Neural progenitor cell (in vitro differentiated cells): ENCODE measurements at regions not wholly inside any gene's neighbourhood (a gene's known extent, or its start where the extent isn't known, plus 50 kb on each side); places are given as distances from the start of the nearest gene placed in this dataset.

ENCODE experiments used
- DNase-seq: peaks from one replicate; pipeline ENCODE4 v3.0.0-alpha.2; 2016; ENCODE audit warnings: low spot score
- H2AFZ ChIP-seq: fragments of 200-600 bp; sonication (generic); replicated peaks from 2 replicates; pipeline ENCODE4 v1.6.1; 2016; ENCODE audit warnings: antibody characterized with exemption
- H3F3A ChIP-seq: fragments of 200-600 bp; sonication (generic); 2 replicates; pipeline ENCODE4 v1.6.1; 2016; ENCODE audit warnings: antibody characterized with exemption, low read depth
- H3K27ac ChIP-seq: fragments of 200-600 bp; sonication (generic); 2 replicates; pipeline ENCODE4 v1.5.1; 2016; ENCODE audit warnings: mild to moderate bottlenecking
- H3K27me3 ChIP-seq: fragments of 200-600 bp; sonication (generic); 2 replicates; pipeline ENCODE4 v1.6.1; 2016; ENCODE audit warnings: mild to moderate bottlenecking, moderate library complexity
- H3K36me3 ChIP-seq: fragments of 200-600 bp; sonication (generic); 2 replicates; pipeline ENCODE4 v1.5.1; 2016
- H3K4me1 ChIP-seq: fragments of 200-600 bp; sonication (generic); 2 replicates; pipeline ENCODE4 v1.6.1; 2016; ENCODE audit warnings: mixed run types
- H3K4me2 ChIP-seq: fragments of 200-600 bp; sonication (generic); 2 replicates; pipeline ENCODE4 v1.6.1; 2016
- H3K4me3 ChIP-seq: fragments of 200-600 bp; sonication (generic); 2 replicates; pipeline ENCODE4 v1.5.1; 2016
- H3K79me2 ChIP-seq: fragments of 200-600 bp; sonication (generic); 2 replicates; pipeline ENCODE4 v1.6.1; 2016; ENCODE audit warnings: low read depth
- H3K9ac ChIP-seq: fragments of 200-600 bp; sonication (generic); 2 replicates; pipeline ENCODE4 v1.6.1; 2016
- H3K9me3 ChIP-seq: fragments of 200-600 bp; sonication (generic); 2 replicates; pipeline ENCODE4 v1.5.1; 2016; ENCODE audit warnings: low read depth
- H4K20me1 ChIP-seq: fragments of 200-600 bp; sonication (generic); 2 replicates; pipeline ENCODE4 v1.6.1; 2016; ENCODE audit warnings: low read depth
- H3K27ac Mint-ChIP-seq: 3 replicates; pipeline ENCODE4 v1.8.0; 2021; ENCODE audit warnings: mixed read lengths
- H3K27me3 Mint-ChIP-seq: 2 replicates; pipeline ENCODE4 v1.8.0; 2022; ENCODE audit warnings: low read depth, mild to moderate bottlenecking, inconsistent platforms, moderate library complexity, mixed read lengths; ENCODE audit not compliant: insufficient read depth
- H3K36me3 Mint-ChIP-seq: 3 replicates; pipeline ENCODE4 v1.8.0; 2021; ENCODE audit warnings: mixed read lengths
- H3K4me1 Mint-ChIP-seq: 3 replicates; pipeline ENCODE4 v1.8.0; 2021; ENCODE audit warnings: mixed read lengths
- H3K4me3 Mint-ChIP-seq: 3 replicates; pipeline ENCODE4 v1.8.0; 2021; ENCODE audit warnings: mild to moderate bottlenecking, moderate library complexity, mixed read lengths
- H3K9me3 Mint-ChIP-seq: 3 replicates; pipeline ENCODE4 v1.8.0; 2020; ENCODE audit warnings: mixed read lengths
- EZH2 ChIP-seq: fragments of 200-600 bp; sonication (generic); IDR thresholded peaks from 2 replicates; pipeline ENCODE4 v1.6.1; 2017; ENCODE audit warnings: antibody characterized with exemption, mild to moderate bottlenecking, moderate library complexity
- EZH2phosphoT487 ChIP-seq: fragments of 200-600 bp; sonication (generic); IDR thresholded peaks from 2 replicates; pipeline ENCODE4 v1.6.1; 2017; ENCODE audit warnings: antibody characterized with exemption
- TF ChIP-seq, protein P1 (sequence below): fragments of 200-600 bp; sonication (generic); IDR thresholded peaks from 2 replicates; pipeline ENCODE4 v1.5.1; 2017; ENCODE audit warnings: antibody characterized with exemption, mild to moderate bottlenecking

GRCh38 chr11:25396847-25397246 lies 900.0 kb downstream of the LUZP2 start:
- TF ChIP-seq, protein P1, sequence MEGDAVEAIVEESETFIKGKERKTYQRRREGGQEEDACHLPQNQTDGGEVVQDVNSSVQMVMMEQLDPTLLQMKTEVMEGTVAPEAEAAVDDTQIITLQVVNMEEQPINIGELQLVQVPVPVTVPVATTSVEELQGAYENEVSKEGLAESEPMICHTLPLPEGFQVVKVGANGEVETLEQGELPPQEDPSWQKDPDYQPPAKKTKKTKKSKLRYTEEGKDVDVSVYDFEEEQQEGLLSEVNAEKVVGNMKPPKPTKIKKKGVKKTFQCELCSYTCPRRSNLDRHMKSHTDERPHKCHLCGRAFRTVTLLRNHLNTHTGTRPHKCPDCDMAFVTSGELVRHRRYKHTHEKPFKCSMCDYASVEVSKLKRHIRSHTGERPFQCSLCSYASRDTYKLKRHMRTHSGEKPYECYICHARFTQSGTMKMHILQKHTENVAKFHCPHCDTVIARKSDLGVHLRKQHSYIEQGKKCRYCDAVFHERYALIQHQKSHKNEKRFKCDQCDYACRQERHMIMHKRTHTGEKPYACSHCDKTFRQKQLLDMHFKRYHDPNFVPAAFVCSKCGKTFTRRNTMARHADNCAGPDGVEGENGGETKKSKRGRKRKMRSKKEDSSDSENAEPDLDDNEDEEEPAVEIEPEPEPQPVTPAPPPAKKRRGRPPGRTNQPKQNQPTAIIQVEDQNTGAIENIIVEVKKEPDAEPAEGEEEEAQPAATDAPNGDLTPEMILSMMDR, result no peak
- TF ChIP-seq EZH2, result no peak
- TF ChIP-seq EZH2phosphoT487, result no peak
- Mint-ChIP-seq H3K27me3 (no peaks in the 10 kb centered on the region), H3K4me3 (no peak overlapping the region)

GRCh38 chr11:25408146-25408545 lies 911.3 kb downstream of the LUZP2 start:
- DNase-seq, result no peak
- Histone ChIP-seq H3K36me3 (no peaks in the 10 kb centered on the region), H3K79me2 (no peaks in the 10 kb centered on the region), H3K4me2 (no peak overlapping the region), H3K27ac (no peak overlapping the region), H3K4me3 (no peak overlapping the region), H3K9me3 (no peaks in the 10 kb centered on the region), H4K20me1 (no peaks in the 10 kb centered on the region), H3K27me3 (no peaks in the 10 kb centered on the region), H3K4me1 (no peaks in the 10 kb centered on the region), H2AFZ (no peak overlapping the region), H3K9ac (no peak overlapping the region), H3F3A (no peaks in the 10 kb centered on the region)
- H3K4me1 Mint-ChIP-seq, result no peaks in the 10 kb centered on the region
- H3K4me3 Mint-ChIP-seq, result no peak overlapping the region
- no peaks in the 10 kb centered on the region for H3K27me3 Mint-ChIP-seq
- H3K27ac Mint-ChIP-seq, result no peak overlapping the region
- TF ChIP-seq EZH2 (no peak), EZH2phosphoT487 (no peak)
- TF ChIP-seq, protein P1, result no peak
- H3K9me3 Mint-ChIP-seq, result no peaks in the 10 kb centered on the region
- H3K36me3 Mint-ChIP-seq, result no peaks in the 10 kb centered on the region

More at GRCh38 chr11:25396847-25397246, 900.0 kb downstream of the LUZP2 start:
- Histone ChIP-seq H4K20me1 (no peaks in the 10 kb centered on the region), H3K27me3 (no peaks in the 10 kb centered on the region), H3K36me3 (no peaks in the 10 kb centered on the region), H3K9me3 (no peaks in the 10 kb centered on the region), H3K4me2 (no peak overlapping the region), H3F3A (no peaks in the 10 kb centered on the region), H3K79me2 (no peaks in the 10 kb centered on the region), H2AFZ (no peak overlapping the region), H3K27ac (no peak overlapping the region), H3K9ac (no peak overlapping the region), H3K4me3 (no peak overlapping the region), H3K4me1 (no peaks in the 10 kb centered on the region)
- no peaks in the 10 kb centered on the region for H3K36me3 Mint-ChIP-seq
- no peaks in the 10 kb centered on the region for H3K9me3 Mint-ChIP-seq
- no peak overlapping the region for H3K27ac Mint-ChIP-seq
- no peak for DNase-seq
- no peaks in the 10 kb centered on the region for H3K4me1 Mint-ChIP-seq

GRCh38 chr11:25415793-25416192 lies 916.1 kb upstream of the ANO3 start:
- Histone ChIP-seq H3K4me1 (no peaks in the 10 kb centered on the region), H3K79me2 (no peaks in the 10 kb centered on the region), H3F3A (no peaks in the 10 kb centered on the region), H3K36me3 (no peaks in the 10 kb centered on the region), H3K27ac (no peak overlapping the region), H3K9ac (no peak overlapping the region), H3K4me3 (no peak overlapping the region), H3K9me3 (no peaks in the 10 kb centered on the region), H4K20me1 (no peaks in the 10 kb centered on the region), H3K27me3 (no peaks in the 10 kb centered on the region), H3K4me2 (no peak overlapping the region), H2AFZ (no peak overlapping the region)
- H3K4me3 Mint-ChIP-seq, result no peak overlapping the region
- H3K36me3 Mint-ChIP-seq, result no peaks in the 10 kb centered on the region
- no peak for TF ChIP-seq EZH2phosphoT487
- TF ChIP-seq EZH2, result no peak
- TF ChIP-seq, protein P1, result no peak
- DNase-seq, result no peak
- H3K9me3 Mint-ChIP-seq, result no peaks in the 10 kb centered on the region
- H3K27me3 Mint-ChIP-seq, result no peaks in the 10 kb centered on the region
- no peaks in the 10 kb centered on the region for H3K4me1 Mint-ChIP-seq
- H3K27ac Mint-ChIP-seq, result no peak overlapping the region
